ENCODE measurements at regions not wholly inside any gene's neighbourhood (a gene's known extent, or its start where the extent isn't known, plus 50 kb on each side); places are given as distances from the start of the nearest gene placed in this dataset.

GRCh38 chr3:178916223-178916622, 155.4 kb downstream of the ZMAT3 start:
- no peak for TF ChIP-seq TCF12 (IDR thresholded peaks at IDR 0.05; ENCODE audit: low read depth)
- no peak for TF ChIP-seq YY1 (IDR thresholded peaks at IDR 0.05; ENCODE audit: low read depth)
- TF ChIP-seq FOXM1 (IDR thresholded peaks at IDR 0.05; ENCODE audit: borderline replicate concordance, low read depth), result no peak
- TF ChIP-seq RAD21 (IDR thresholded peaks at IDR 0.05; ENCODE audit: low read depth), result no peak
- TF ChIP-seq CREB1 (IDR thresholded peaks at IDR 0.05; ENCODE audit: low read depth), result no peak
- no peak for TF ChIP-seq NFIC (IDR thresholded peaks at IDR 0.05)
- no peak for TF ChIP-seq EP300 (IDR thresholded peaks at IDR 0.05; ENCODE audit: borderline replicate concordance)
- no peak for TF ChIP-seq MAX (IDR thresholded peaks at IDR 0.05)
- TF ChIP-seq USF1 (IDR thresholded peaks at IDR 0.05), result no peak
- TF ChIP-seq TEAD4 (IDR thresholded peaks at IDR 0.05), result no peak
- TF ChIP-seq ZBTB7A (IDR thresholded peaks at IDR 0.05; ENCODE audit: low read depth), result no peak
- no peak for TF ChIP-seq TAF1 (IDR thresholded peaks at IDR 0.05; ENCODE audit: low read depth)
- no peak for TF ChIP-seq EGR1 (IDR thresholded peaks at IDR 0.05)
- no peak for TF ChIP-seq CEBPB (IDR thresholded peaks at IDR 0.05)
- no peak for TF ChIP-seq REST (IDR thresholded peaks at IDR 0.05; ENCODE audit: low read depth)

GRCh38 chr3:178915365-178915764, 156.2 kb downstream of the ZMAT3 start:
- TF ChIP-seq MAX (IDR thresholded peaks at IDR 0.05) (no peak), NFIC (IDR thresholded peaks at IDR 0.05) (no peak), FOXM1 (IDR thresholded peaks at IDR 0.05; ENCODE audit: borderline replicate concordance, low read depth) (no peak), CREB1 (IDR thresholded peaks at IDR 0.05; ENCODE audit: low read depth) (no peak), YY1 (IDR thresholded peaks at IDR 0.05; ENCODE audit: low read depth) (no peak), REST (IDR thresholded peaks at IDR 0.05; ENCODE audit: low read depth) (no peak), CEBPB (IDR thresholded peaks at IDR 0.05) (no peak), ZBTB7A (IDR thresholded peaks at IDR 0.05; ENCODE audit: low read depth) (no peak), TAF1 (IDR thresholded peaks at IDR 0.05; ENCODE audit: low read depth) (no peak), RAD21 (IDR thresholded peaks at IDR 0.05; ENCODE audit: low read depth) (no peak), TCF12 (IDR thresholded peaks at IDR 0.05; ENCODE audit: low read depth) (no peak), USF1 (IDR thresholded peaks at IDR 0.05) (no peak)

GRCh38 chr3:178907081-178907480, 164.5 kb downstream of the ZMAT3 start:
- TF ChIP-seq FOXM1 (IDR thresholded peaks at IDR 0.05; ENCODE audit: borderline replicate concordance, low read depth) (no peak), ZBTB7A (IDR thresholded peaks at IDR 0.05; ENCODE audit: low read depth) (no peak), RAD21 (IDR thresholded peaks at IDR 0.05; ENCODE audit: low read depth) (no peak), TCF12 (IDR thresholded peaks at IDR 0.05; ENCODE audit: low read depth) (no peak), EP300 (IDR thresholded peaks at IDR 0.05; ENCODE audit: borderline replicate concordance) (no peak), TAF1 (IDR thresholded peaks at IDR 0.05; ENCODE audit: low read depth) (no peak)

GRCh38 chr3:178901204-178901603, 170.4 kb downstream of the ZMAT3 start:
- TF ChIP-seq USF1 (IDR thresholded peaks at IDR 0.05) (no peak), RAD21 (IDR thresholded peaks at IDR 0.05; ENCODE audit: low read depth) (no peak), EP300 (IDR thresholded peaks at IDR 0.05; ENCODE audit: borderline replicate concordance) (no peak), TAF1 (IDR thresholded peaks at IDR 0.05; ENCODE audit: low read depth) (no peak), TEAD4 (IDR thresholded peaks at IDR 0.05) (no peak), MAX (IDR thresholded peaks at IDR 0.05) (no peak), YY1 (IDR thresholded peaks at IDR 0.05; ENCODE audit: low read depth) (no peak)

- TF ChIP-seq NFIC (IDR thresholded peaks at IDR 0.05) (no peak), FOXM1 (IDR thresholded peaks at IDR 0.05; ENCODE audit: borderline replicate concordance, low read depth) (no peak), USF1 (IDR thresholded peaks at IDR 0.05) (no peak), TAF1 (IDR thresholded peaks at IDR 0.05; ENCODE audit: low read depth) (no peak), YY1 (IDR thresholded peaks at IDR 0.05; ENCODE audit: low read depth) (no peak), EGR1 (IDR thresholded peaks at IDR 0.05) (no peak), EP300 (IDR thresholded peaks at IDR 0.05; ENCODE audit: borderline replicate concordance) (no peak), CEBPB (IDR thresholded peaks at IDR 0.05) (no peak), TCF12 (IDR thresholded peaks at IDR 0.05; ENCODE audit: low read depth) (no peak), TEAD4 (IDR thresholded peaks at IDR 0.05) (no peak), CREB1 (IDR thresholded peaks at IDR 0.05; ENCODE audit: low read depth) (no peak), ZBTB7A (IDR thresholded peaks at IDR 0.05; ENCODE audit: low read depth) (no peak), RAD21 (IDR thresholded peaks at IDR 0.05; ENCODE audit: low read depth) (no peak), MAX (IDR thresholded peaks at IDR 0.05) (no peak), REST (IDR thresholded peaks at IDR 0.05; ENCODE audit: low read depth) (no peak)
Measured at GRCh38 chr3:178900029-178900646, 171.5 kb downstream of the ZMAT3 start.

Measured in Ishikawa (cell line).